ENCODE measurements at regions not wholly inside any gene's neighbourhood (a gene's known extent, or its start where the extent isn't known, plus 50 kb on each side); places are given as distances from the start of the nearest gene placed in this dataset.

GRCh38 chr14:26860111-26860510, 262.3 kb upstream of the NOVA1 start:
- TF ChIP-seq MYC (IDR thresholded peaks at IDR 0.05; ENCODE audit: low read depth, low read length) (no peak), POLR2A (IDR thresholded peaks at IDR 0.05; ENCODE audit: extremely low read depth, insufficient read length) (no peak), CTCF (IDR thresholded peaks at IDR 0.05; ENCODE audit: low read depth, low read length) (no peak), MAX (IDR thresholded peaks at IDR 0.05; ENCODE audit: low read depth, low read length) (no peak)
- no peak overlapping the region for H3K4me3 ChIP-seq (ENCODE audit: low read depth, low read length)
- DNase-seq (ENCODE audit: low read depth): no peak

GRCh38 chr14:26863736-26864135, 265.9 kb upstream of the NOVA1 start:
- peak; percentile 26 for DNase-seq (ENCODE audit: low read depth)

GRCh38 chr14:26866721-26867120, 268.9 kb upstream of the NOVA1 start:
- TF ChIP-seq CTCF (IDR thresholded peaks at IDR 0.05; ENCODE audit: low read depth, low read length) (no peak), POLR2A (IDR thresholded peaks at IDR 0.05; ENCODE audit: extremely low read depth, insufficient read length) (no peak), MYC (IDR thresholded peaks at IDR 0.05; ENCODE audit: low read depth, low read length) (no peak), MAX (IDR thresholded peaks at IDR 0.05; ENCODE audit: low read depth, low read length) (no peak)
- DNase-seq (ENCODE audit: low read depth): no peak
- no peak overlapping the region for H3K4me3 ChIP-seq (ENCODE audit: low read depth, low read length)

More at GRCh38 chr14:26863736-26864135, 265.9 kb upstream of the NOVA1 start:
- no peak overlapping the region for H3K4me3 ChIP-seq (ENCODE audit: low read depth, low read length)
- TF ChIP-seq MAX (IDR thresholded peaks at IDR 0.05; ENCODE audit: low read depth, low read length) (no peak), CTCF (IDR thresholded peaks at IDR 0.05; ENCODE audit: low read depth, low read length) (no peak), MYC (IDR thresholded peaks at IDR 0.05; ENCODE audit: low read depth, low read length) (no peak), POLR2A (IDR thresholded peaks at IDR 0.05; ENCODE audit: extremely low read depth, insufficient read length) (no peak)

GRCh38 chr14:26867171-26867757, 269.4 kb upstream of the NOVA1 start:
- no peak for DNase-seq (ENCODE audit: low read depth)
- no peak overlapping the region for H3K4me3 ChIP-seq (ENCODE audit: low read depth, low read length)
- TF ChIP-seq MAX (IDR thresholded peaks at IDR 0.05; ENCODE audit: low read depth, low read length): no peak
- no peak for TF ChIP-seq POLR2A (IDR thresholded peaks at IDR 0.05; ENCODE audit: extremely low read depth, insufficient read length)
- TF ChIP-seq MYC (IDR thresholded peaks at IDR 0.05; ENCODE audit: low read depth, low read length): no peak
- TF ChIP-seq CTCF (IDR thresholded peaks at IDR 0.05; ENCODE audit: low read depth, low read length): no peak

GRCh38 chr14:26870096-26870495, 272.3 kb upstream of the NOVA1 start:
- no peak for DNase-seq (ENCODE audit: low read depth)
- TF ChIP-seq MYC (IDR thresholded peaks at IDR 0.05; ENCODE audit: low read depth, low read length): no peak
- TF ChIP-seq CTCF (IDR thresholded peaks at IDR 0.05; ENCODE audit: low read depth, low read length): no peak
- no peak for TF ChIP-seq MAX (IDR thresholded peaks at IDR 0.05; ENCODE audit: low read depth, low read length)
- no peak for TF ChIP-seq POLR2A (IDR thresholded peaks at IDR 0.05; ENCODE audit: extremely low read depth, insufficient read length)
- no peak overlapping the region for H3K4me3 ChIP-seq (ENCODE audit: low read depth, low read length)
